WI38 (cell line): ENCODE measurements at regions not wholly inside any gene's neighbourhood (a gene's known extent, or its start where the extent isn't known, plus 50 kb on each side); places are given as distances from the start of the nearest gene placed in this dataset.

Source experiments
- H3K4me3 ChIP-seq: 2 replicates; pipeline ENCODE4 v1.5.1; 2011; ENCODE audit warnings: low read depth, mild to moderate bottlenecking, control low read depth, low read length
- CTCF ChIP-seq: IDR thresholded peaks from 2 replicates; pipeline ENCODE4 v1.5.1; 2012; ENCODE audit warnings: low read depth, mild to moderate bottlenecking, control low read depth, low read length

- H3K4me3 ChIP-seq, result no peak overlapping the region
- no peak for TF ChIP-seq CTCF
These were observed 246.6 kb downstream of the TAF11L14 start for GRCh38 chr5:17880869-17881268.

- H3K4me3 ChIP-seq, result no peak overlapping the region
- no peak for TF ChIP-seq CTCF
These were observed 248.7 kb downstream of the TAF11L14 start for GRCh38 chr5:17882760-17883488.

GRCh38 chr5:17888155-17888554 lies 253.9 kb downstream of the TAF11L14 start:
- H3K4me3 ChIP-seq, result no peak overlapping the region
- no peak for TF ChIP-seq CTCF

- no peak overlapping the region for H3K4me3 ChIP-seq
- no peak for TF ChIP-seq CTCF
These were observed 256.2 kb downstream of the TAF11L14 start for GRCh38 chr5:17890501-17890900.

- no peak overlapping the region for H3K4me3 ChIP-seq
- TF ChIP-seq CTCF, result no peak
These were observed 257.6 kb downstream of the TAF11L14 start for GRCh38 chr5:17891881-17892280.

GRCh38 chr5:17893026-17893635 lies 258.9 kb downstream of the TAF11L14 start:
- H3K4me3 ChIP-seq, result no peak overlapping the region
- no peak for TF ChIP-seq CTCF

- no peak overlapping the region for H3K4me3 ChIP-seq
- TF ChIP-seq CTCF, result no peak
These were observed 261.2 kb downstream of the TAF11L14 start for GRCh38 chr5:17895288-17896033.
